ENCODE measurements at regions not wholly inside any gene's neighbourhood (a gene's known extent, or its start where the extent isn't known, plus 50 kb on each side); places are given as distances from the start of the nearest gene placed in this dataset.
A peak's percentile ranks its signal among the peaks of the same experiment; 100 is the strongest.

- peaks cover 0 to 10% of the 10 kb centered on the region in 2 donors for H3K9me3 ChIP-seq (replicated peaks in 1 of 2; ENCODE audit: control insufficient read depth in 2 of 2, insufficient read depth in 1 of 2, low read depth in 1 of 2, low read length in 2 of 2)
- no CpG with 5 or more reads among the region's 5 CpGs for WGBS, 2 donors (ENCODE audit: extremely low coverage in 2 of 2, insufficient read length in 2 of 2, insufficient replicate concordance in 1 of 2)
- no peak overlapping the region for H4K8ac ChIP-seq (ENCODE audit: low read depth, low read length)
Observed at GRCh38 chr22:27231266-27231665, 570.3 kb downstream of the MN1 start.

GRCh38 chr22:27232077-27232476, 569.5 kb downstream of the MN1 start:
- no peak overlapping the region for H3K18ac ChIP-seq (ENCODE audit: low read length)
- no peak overlapping the region for H2BK15ac ChIP-seq (ENCODE audit: low read length)
- no peak overlapping the region for H3K4ac ChIP-seq (ENCODE audit: low read length)
- no peak overlapping the region for H3K14ac ChIP-seq (ENCODE audit: low read length)
- H3K36me3 ChIP-seq (replicated peaks in 1 of 2; ENCODE audit: control insufficient read depth in 2 of 2, insufficient read depth in 2 of 2, low read length in 2 of 2) = no peaks in the 10 kb centered on the region
- H3K4me1 ChIP-seq (ENCODE audit: control insufficient read depth in 2 of 2, insufficient read depth in 1 of 2, low read depth in 1 of 2, low read length in 2 of 2) = peaks cover 5 to 7% of the 10 kb centered on the region in 2 donors
- no peak overlapping the region for H2BK5ac ChIP-seq (ENCODE audit: low read length)
- no peaks in the 10 kb centered on the region for H3K27me3 ChIP-seq (ENCODE audit: control insufficient read depth in 3 of 3, insufficient read depth in 3 of 3, low read depth in 1 of 3, low read length in 3 of 3)
- no peak overlapping the region for H2AK5ac ChIP-seq (ENCODE audit: low read depth, low read length)
- H3K4me3 ChIP-seq (ENCODE audit: low read length in 2 of 2) = no peak overlapping the region
- H3K79me1 ChIP-seq (ENCODE audit: low read depth, low read length) = no peaks in the 10 kb centered on the region
- no peak overlapping the region for H2AFZ ChIP-seq (ENCODE audit: low read length)
- H4K91ac ChIP-seq (ENCODE audit: low read depth, low read length, poor library complexity) = no peak overlapping the region
- no peak overlapping the region for H3K4me2 ChIP-seq (ENCODE audit: insufficient read depth, low read length, poor library complexity, severe bottlenecking)
- no peak overlapping the region for H4K8ac ChIP-seq (ENCODE audit: low read depth, low read length)
- H2BK12ac ChIP-seq (ENCODE audit: low read length) = no peak overlapping the region
- WGBS, 2 donors (ENCODE audit: extremely low coverage in 2 of 2, insufficient read length in 2 of 2, insufficient replicate concordance in 1 of 2) = no CpG with 5 or more reads among the region's 8 CpGs
- H2BK120ac ChIP-seq (ENCODE audit: low read depth, low read length) = no peak overlapping the region
- peaks cover 0 to 10% of the 10 kb centered on the region in 2 donors for H3K9me3 ChIP-seq (replicated peaks in 1 of 2; ENCODE audit: control insufficient read depth in 2 of 2, insufficient read depth in 1 of 2, low read depth in 1 of 2, low read length in 2 of 2)
- no peak overlapping the region for H3K23ac ChIP-seq (ENCODE audit: low read depth, low read length, poor library complexity)
- H3K9ac ChIP-seq (ENCODE audit: low read depth, low read length, poor library complexity) = no peak overlapping the region
- H3K27ac ChIP-seq (replicated peaks; ENCODE audit: low read length) = no peak overlapping the region
- no peak for DNase-seq (ENCODE audit: low spot score)

More at GRCh38 chr22:27231266-27231665, 570.3 kb downstream of the MN1 start:
- H2BK120ac ChIP-seq (ENCODE audit: low read depth, low read length) = no peak overlapping the region
- no peak overlapping the region for H2BK15ac ChIP-seq (ENCODE audit: low read length)
- peaks cover 2 to 4% of the 10 kb centered on the region in 2 donors for H3K4me1 ChIP-seq (ENCODE audit: control insufficient read depth in 2 of 2, insufficient read depth in 1 of 2, low read depth in 1 of 2, low read length in 2 of 2)
- no peak overlapping the region for H3K27ac ChIP-seq (replicated peaks; ENCODE audit: low read length)
- H3K14ac ChIP-seq (ENCODE audit: low read length) = no peak overlapping the region
- H3K27me3 ChIP-seq (ENCODE audit: control insufficient read depth in 3 of 3, insufficient read depth in 3 of 3, low read depth in 1 of 3, low read length in 3 of 3) = no peaks in the 10 kb centered on the region
- no peak overlapping the region for H2BK12ac ChIP-seq (ENCODE audit: low read length)
- H2AK5ac ChIP-seq (ENCODE audit: low read depth, low read length) = no peak overlapping the region
- no peak overlapping the region for H3K4me3 ChIP-seq (ENCODE audit: low read length in 2 of 2)
- H3K18ac ChIP-seq (ENCODE audit: low read length) = no peak overlapping the region
- no peak overlapping the region for H2BK5ac ChIP-seq (ENCODE audit: low read length)
- no peak overlapping the region for H4K91ac ChIP-seq (ENCODE audit: low read depth, low read length, poor library complexity)
- no peak overlapping the region for H3K4me2 ChIP-seq (ENCODE audit: insufficient read depth, low read length, poor library complexity, severe bottlenecking)
- no peak overlapping the region for H2AFZ ChIP-seq (ENCODE audit: low read length)
- no peaks in the 10 kb centered on the region for H3K36me3 ChIP-seq (replicated peaks in 1 of 2; ENCODE audit: control insufficient read depth in 2 of 2, insufficient read depth in 2 of 2, low read length in 2 of 2)
- H3K79me1 ChIP-seq (ENCODE audit: low read depth, low read length) = no peaks in the 10 kb centered on the region
- no peak for DNase-seq (ENCODE audit: low spot score)
- no peak overlapping the region for H3K23ac ChIP-seq (ENCODE audit: low read depth, low read length, poor library complexity)
- H3K9ac ChIP-seq (ENCODE audit: low read depth, low read length, poor library complexity) = no peak overlapping the region
- no peak overlapping the region for H3K4ac ChIP-seq (ENCODE audit: low read length)

GRCh38 chr22:27237080-27237741, 564.3 kb downstream of the MN1 start:
- Histone ChIP-seq H3K14ac (ENCODE audit: low read length) (no peak overlapping the region), H3K79me1 (ENCODE audit: low read depth, low read length) (no peaks in the 10 kb centered on the region), H2AK5ac (ENCODE audit: low read depth, low read length) (no peak overlapping the region), H3K18ac (ENCODE audit: low read length) (no peak overlapping the region), H2BK12ac (ENCODE audit: low read length) (no peak overlapping the region), H3K23ac (ENCODE audit: low read depth, low read length, poor library complexity) (no peak overlapping the region), H3K27me3 (ENCODE audit: control insufficient read depth in 3 of 3, insufficient read depth in 3 of 3, low read depth in 1 of 3, low read length in 3 of 3) (no peaks in the 10 kb centered on the region), H2BK120ac (ENCODE audit: low read depth, low read length) (no peak overlapping the region), H3K9me3 (replicated peaks in 1 of 2; ENCODE audit: control insufficient read depth in 2 of 2, insufficient read depth in 1 of 2, low read depth in 1 of 2, low read length in 2 of 2) (no peaks in the 10 kb centered on the region), H3K9ac (ENCODE audit: low read depth, low read length, poor library complexity) (no peak overlapping the region), H3K4me1 (ENCODE audit: control insufficient read depth in 2 of 2, insufficient read depth in 1 of 2, low read depth in 1 of 2, low read length in 2 of 2) (peaks cover 17 to 27% of the 10 kb centered on the region in 2 donors), H2AFZ (ENCODE audit: low read length) (peak overlapping the region; percentile 55), H4K8ac (ENCODE audit: low read depth, low read length) (no peak overlapping the region), H3K27ac (replicated peaks; ENCODE audit: low read length) (no peak overlapping the region), H3K4me3 (ENCODE audit: low read length in 2 of 2) (no peak overlapping the region), H4K91ac (ENCODE audit: low read depth, low read length, poor library complexity) (no peak overlapping the region), H3K4me2 (ENCODE audit: insufficient read depth, low read length, poor library complexity, severe bottlenecking) (no peak overlapping the region), H2BK5ac (ENCODE audit: low read length) (no peak overlapping the region), H3K36me3 (replicated peaks in 1 of 2; ENCODE audit: control insufficient read depth in 2 of 2, insufficient read depth in 2 of 2, low read length in 2 of 2) (no peaks in the 10 kb centered on the region), H3K4ac (ENCODE audit: low read length) (no peak overlapping the region), H2BK15ac (ENCODE audit: low read length) (no peak overlapping the region)
- DNase-seq (ENCODE audit: low spot score) = no peak
- WGBS, 2 donors (ENCODE audit: extremely low coverage in 2 of 2, insufficient read length in 2 of 2, insufficient replicate concordance in 1 of 2) = no CpG with 5 or more reads among the region's 23 CpGs

- no CpG with 5 or more reads among the region's 10 CpGs for WGBS, 2 donors (ENCODE audit: extremely low coverage in 2 of 2, insufficient read length in 2 of 2, insufficient replicate concordance in 1 of 2)
Observed at GRCh38 chr22:27238935-27239510, 562.5 kb downstream of the MN1 start.

More at GRCh38 chr22:27238935-27239510, 562.5 kb downstream of the MN1 start:
- Histone ChIP-seq H3K4me3 (ENCODE audit: low read length in 2 of 2) (no peak overlapping the region), H3K4me2 (ENCODE audit: insufficient read depth, low read length, poor library complexity, severe bottlenecking) (no peak overlapping the region), H2BK15ac (ENCODE audit: low read length) (peak overlapping the region; percentile 5), H3K9me3 (replicated peaks in 1 of 2; ENCODE audit: control insufficient read depth in 2 of 2, insufficient read depth in 1 of 2, low read depth in 1 of 2, low read length in 2 of 2) (no peaks in the 10 kb centered on the region), H2AK5ac (ENCODE audit: low read depth, low read length) (no peak overlapping the region), H2BK12ac (ENCODE audit: low read length) (no peak overlapping the region), H3K27ac (replicated peaks; ENCODE audit: low read length) (no peak overlapping the region), H3K18ac (ENCODE audit: low read length) (peak overlapping the region; percentile 23), H3K27me3 (ENCODE audit: control insufficient read depth in 3 of 3, insufficient read depth in 3 of 3, low read depth in 1 of 3, low read length in 3 of 3) (no peaks in the 10 kb centered on the region), H2BK120ac (ENCODE audit: low read depth, low read length) (no peak overlapping the region), H3K4ac (ENCODE audit: low read length) (no peak overlapping the region), H3K23ac (ENCODE audit: low read depth, low read length, poor library complexity) (no peak overlapping the region), H4K8ac (ENCODE audit: low read depth, low read length) (no peak overlapping the region), H3K79me1 (ENCODE audit: low read depth, low read length) (no peaks in the 10 kb centered on the region), H3K9ac (ENCODE audit: low read depth, low read length, poor library complexity) (no peak overlapping the region), H3K36me3 (replicated peaks in 1 of 2; ENCODE audit: control insufficient read depth in 2 of 2, insufficient read depth in 2 of 2, low read length in 2 of 2) (no peaks in the 10 kb centered on the region), H2AFZ (ENCODE audit: low read length) (peak overlapping the region; percentile 19), H3K14ac (ENCODE audit: low read length) (no peak overlapping the region), H2BK5ac (ENCODE audit: low read length) (no peak overlapping the region), H4K91ac (ENCODE audit: low read depth, low read length, poor library complexity) (no peak overlapping the region), H3K4me1 (ENCODE audit: control insufficient read depth in 2 of 2, insufficient read depth in 1 of 2, low read depth in 1 of 2, low read length in 2 of 2) (peaks cover 15 to 43% of the 10 kb centered on the region in 2 donors)
- DNase-seq (ENCODE audit: low spot score) = no peak

Data from neuronal stem cell (in vitro differentiated cells).